ENCODE measurements at regions not wholly inside any gene's neighbourhood (a gene's known extent, or its start where the extent isn't known, plus 50 kb on each side); places are given as distances from the start of the nearest gene placed in this dataset.

GRCh38 chr1:198040880-198041279 lies 115.9 kb upstream of the NEK7 start:
- H3K4me3 ChIP-seq (ENCODE audit: low read depth, poor library complexity, severe bottlenecking) = no peak overlapping the region
- intact Hi-C loops (cut with DNase I; ENCODE audit: low total_unique reads) = no loop called here
- DNase-seq (ENCODE audit: low spot score in 2 of 2) = no peak
- WGBS, 2 donors = 76 to 77% methylated on average over 2 of the region's 2 CpGs
- TF ChIP-seq, protein P1, sequence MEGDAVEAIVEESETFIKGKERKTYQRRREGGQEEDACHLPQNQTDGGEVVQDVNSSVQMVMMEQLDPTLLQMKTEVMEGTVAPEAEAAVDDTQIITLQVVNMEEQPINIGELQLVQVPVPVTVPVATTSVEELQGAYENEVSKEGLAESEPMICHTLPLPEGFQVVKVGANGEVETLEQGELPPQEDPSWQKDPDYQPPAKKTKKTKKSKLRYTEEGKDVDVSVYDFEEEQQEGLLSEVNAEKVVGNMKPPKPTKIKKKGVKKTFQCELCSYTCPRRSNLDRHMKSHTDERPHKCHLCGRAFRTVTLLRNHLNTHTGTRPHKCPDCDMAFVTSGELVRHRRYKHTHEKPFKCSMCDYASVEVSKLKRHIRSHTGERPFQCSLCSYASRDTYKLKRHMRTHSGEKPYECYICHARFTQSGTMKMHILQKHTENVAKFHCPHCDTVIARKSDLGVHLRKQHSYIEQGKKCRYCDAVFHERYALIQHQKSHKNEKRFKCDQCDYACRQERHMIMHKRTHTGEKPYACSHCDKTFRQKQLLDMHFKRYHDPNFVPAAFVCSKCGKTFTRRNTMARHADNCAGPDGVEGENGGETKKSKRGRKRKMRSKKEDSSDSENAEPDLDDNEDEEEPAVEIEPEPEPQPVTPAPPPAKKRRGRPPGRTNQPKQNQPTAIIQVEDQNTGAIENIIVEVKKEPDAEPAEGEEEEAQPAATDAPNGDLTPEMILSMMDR (IDR thresholded peaks at IDR 0.05) = no peak
- TF ChIP-seq POLR2A (IDR thresholded peaks at IDR 0.05) = no peak

DNA sequence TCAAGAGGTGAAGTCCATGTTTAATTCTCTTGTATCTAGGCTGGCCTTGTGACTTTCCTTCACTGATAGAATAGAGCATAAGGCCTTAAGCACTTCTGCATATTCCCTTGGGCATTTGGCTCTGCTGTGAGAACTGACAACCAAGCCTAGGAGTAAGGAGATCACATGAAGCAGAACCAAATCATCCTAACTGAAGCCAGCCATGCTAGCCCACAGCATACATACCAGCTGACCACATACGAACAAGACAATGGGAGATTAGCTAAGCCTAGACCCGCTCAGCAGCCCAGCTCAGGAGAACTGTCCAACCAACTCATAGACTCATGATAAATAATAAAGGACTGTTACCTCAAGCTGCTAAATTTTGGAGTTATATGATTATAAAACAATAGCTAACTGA lies 114.6 kb upstream of the NEK7 start:
- H3K4me3 ChIP-seq (ENCODE audit: low read depth, poor library complexity, severe bottlenecking) = no peak overlapping the region

GRCh38 chr1:198047913-198048312 lies 108.9 kb upstream of the NEK7 start:
- TF ChIP-seq POLR2A (IDR thresholded peaks at IDR 0.05) = no peak
- TF ChIP-seq, protein P1 (IDR thresholded peaks at IDR 0.05) = no peak

More for the DNA sequence above, 114.6 kb upstream of the NEK7 start:
- no peak for TF ChIP-seq POLR2A (IDR thresholded peaks at IDR 0.05)
- TF ChIP-seq, protein P1 (IDR thresholded peaks at IDR 0.05) = no peak
- WGBS, 2 donors = 87 to 89% methylated on average over 2 of the region's 2 CpGs
- DNase-seq (ENCODE audit: low spot score in 2 of 2) = no peak
- intact Hi-C loops (cut with DNase I; ENCODE audit: low total_unique reads) = no loop called here

DNA sequence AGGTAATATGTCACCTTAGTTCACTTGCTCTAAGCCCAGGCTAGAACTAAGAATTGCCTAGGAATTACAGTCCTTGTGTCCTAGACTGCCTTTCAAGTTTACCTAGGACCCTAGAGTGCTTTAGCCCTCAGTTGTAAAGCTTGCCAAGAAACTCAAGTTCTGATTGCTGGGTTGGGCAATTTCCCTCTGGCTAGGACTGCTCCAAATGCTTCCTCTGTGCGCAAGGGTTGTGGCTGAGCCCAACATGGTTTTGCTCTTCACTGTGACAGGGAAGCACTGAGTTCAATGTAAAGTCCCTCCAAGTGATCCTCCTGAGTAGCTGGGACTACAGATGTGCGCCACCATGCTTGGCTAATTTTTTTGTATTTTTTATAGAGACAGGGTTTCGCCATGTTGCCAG lies 102.3 kb upstream of the NEK7 start:
- DNase-seq (ENCODE audit: low spot score in 2 of 2) = no peak
- H3K4me3 ChIP-seq (ENCODE audit: low read depth, poor library complexity, severe bottlenecking) = no peak overlapping the region
- TF ChIP-seq, protein P1 (IDR thresholded peaks at IDR 0.05) = no peak
- TF ChIP-seq POLR2A (IDR thresholded peaks at IDR 0.05) = no peak
- 89 to 94% methylated on average over 3 of the region's 3 CpGs for WGBS, 2 donors
- intact Hi-C loops (cut with DNase I; ENCODE audit: low total_unique reads) = no loop called here

More at GRCh38 chr1:198047913-198048312, 108.9 kb upstream of the NEK7 start:
- no peak overlapping the region for H3K4me3 ChIP-seq (ENCODE audit: low read depth, poor library complexity, severe bottlenecking)
- intact Hi-C loops (cut with DNase I; ENCODE audit: low total_unique reads) = no loop called here
- no peak for DNase-seq (ENCODE audit: low spot score in 2 of 2)

DNA sequence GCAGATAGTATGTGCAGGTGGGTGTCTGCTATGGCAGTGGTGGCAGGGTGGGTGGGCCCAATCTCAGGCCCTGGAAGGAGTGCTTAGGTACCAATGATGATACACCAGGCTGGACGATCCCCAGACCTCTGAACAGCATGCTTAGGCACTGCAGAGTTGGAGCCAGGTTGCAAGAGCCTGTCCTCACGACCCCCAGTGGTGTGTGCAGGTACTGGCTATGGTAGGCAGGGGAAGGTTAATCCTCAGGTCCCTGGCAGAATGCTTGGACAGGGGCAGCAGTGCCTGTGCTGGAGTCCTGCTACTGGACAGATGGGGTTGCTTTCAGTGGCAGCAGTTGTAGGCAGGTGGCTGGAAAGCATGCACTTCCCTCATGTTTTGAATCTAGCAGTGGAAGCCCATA lies 100.5 kb upstream of the NEK7 start:
- 35 to 41% methylated on average over 2 of the region's 2 CpGs for WGBS, 2 donors
- H3K4me3 ChIP-seq (ENCODE audit: low read depth, poor library complexity, severe bottlenecking) = no peak overlapping the region
- no peak for DNase-seq (ENCODE audit: low spot score in 2 of 2)
- intact Hi-C loops (cut with DNase I; ENCODE audit: low total_unique reads) = no loop called here
- TF ChIP-seq, protein P1 (IDR thresholded peaks at IDR 0.05) = no peak
- TF ChIP-seq POLR2A (IDR thresholded peaks at IDR 0.05) = no peak

- no peak for DNase-seq (ENCODE audit: low spot score in 2 of 2)
- intact Hi-C loops (cut with DNase I; ENCODE audit: low total_unique reads) = no loop called here
- no peak overlapping the region for H3K4me3 ChIP-seq (ENCODE audit: low read depth, poor library complexity, severe bottlenecking)
- 45 to 49% methylated on average over 2 of the region's 2 CpGs for WGBS, 2 donors
- TF ChIP-seq POLR2A (IDR thresholded peaks at IDR 0.05) = no peak
- TF ChIP-seq, protein P1 (IDR thresholded peaks at IDR 0.05) = no peak
Observed at GRCh38 chr1:198064181-198064580, 92.6 kb upstream of the NEK7 start.

Data from lower leg skin (tissue), 4 donors.